GM18498 (cell line): ENCODE measurements at regions not wholly inside any gene's neighbourhood (a gene's known extent, or its start where the extent isn't known, plus 50 kb on each side); places are given as distances from the start of the nearest gene placed in this dataset.

ENCODE experiments used
- ATAC-seq: cut with Tn5 transposase; IDR thresholded peaks from one replicate; pipeline ENCODE4 v1.9.1; 2021; ENCODE audit warnings: mild to moderate bottlenecking, moderate library complexity; ENCODE audit not compliant: unreplicated experiment

DNA sequence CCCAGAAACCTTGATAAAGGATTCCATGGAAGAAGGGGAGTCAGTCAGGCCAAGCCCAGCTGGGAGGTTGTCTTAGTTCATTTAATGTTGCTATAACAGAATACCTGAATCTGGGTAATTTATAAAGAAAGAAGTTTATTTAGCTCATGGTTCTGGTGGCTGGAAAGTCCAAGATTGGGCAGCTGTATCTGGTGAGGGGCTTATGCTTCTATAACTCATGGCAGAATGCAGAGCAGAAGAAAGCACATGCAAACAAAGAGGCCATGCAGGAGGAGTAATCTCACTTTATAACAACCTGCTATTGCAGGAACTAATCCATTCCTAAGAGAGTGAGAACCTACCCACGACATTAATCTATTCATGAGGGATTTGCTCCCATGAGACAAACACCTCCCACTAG lies 54.2 kb upstream of the ANKRD1 start:
- no peak for ATAC-seq

DNA sequence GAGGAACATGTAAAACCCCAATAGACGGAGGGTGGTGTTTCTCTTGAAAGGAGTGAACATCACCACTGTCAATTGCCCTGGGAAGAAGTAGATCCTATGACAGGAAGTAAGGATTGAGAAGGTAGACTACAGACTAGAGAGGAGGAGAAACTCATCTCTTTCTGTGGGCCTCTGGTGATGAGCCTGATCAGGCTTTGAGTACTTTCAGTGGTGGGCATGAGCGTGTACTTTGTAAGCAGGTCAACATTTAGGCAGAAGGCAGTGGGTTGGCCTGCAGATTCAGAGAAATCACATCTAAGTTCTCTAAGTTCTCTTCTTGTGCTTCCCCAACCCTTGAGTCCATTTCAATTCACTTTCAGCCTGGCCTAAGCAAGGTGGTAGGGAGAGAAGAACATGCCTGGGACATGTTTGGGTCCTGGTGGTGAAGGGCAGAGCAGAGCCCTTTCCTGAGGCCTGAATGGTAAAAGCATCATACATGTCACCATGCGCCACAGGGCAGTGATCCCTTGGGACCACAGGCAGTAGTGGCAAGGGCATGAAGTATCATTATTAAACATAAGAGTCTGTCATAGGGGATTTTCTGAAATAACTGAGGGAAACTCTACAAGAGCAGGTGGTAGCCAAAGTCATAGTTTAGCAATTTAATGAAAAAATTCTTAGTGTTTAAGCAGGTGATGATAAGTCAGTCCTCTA lies 56.4 kb upstream of the ANKRD1 start:
- peak; percentile 81 for ATAC-seq

DNA sequence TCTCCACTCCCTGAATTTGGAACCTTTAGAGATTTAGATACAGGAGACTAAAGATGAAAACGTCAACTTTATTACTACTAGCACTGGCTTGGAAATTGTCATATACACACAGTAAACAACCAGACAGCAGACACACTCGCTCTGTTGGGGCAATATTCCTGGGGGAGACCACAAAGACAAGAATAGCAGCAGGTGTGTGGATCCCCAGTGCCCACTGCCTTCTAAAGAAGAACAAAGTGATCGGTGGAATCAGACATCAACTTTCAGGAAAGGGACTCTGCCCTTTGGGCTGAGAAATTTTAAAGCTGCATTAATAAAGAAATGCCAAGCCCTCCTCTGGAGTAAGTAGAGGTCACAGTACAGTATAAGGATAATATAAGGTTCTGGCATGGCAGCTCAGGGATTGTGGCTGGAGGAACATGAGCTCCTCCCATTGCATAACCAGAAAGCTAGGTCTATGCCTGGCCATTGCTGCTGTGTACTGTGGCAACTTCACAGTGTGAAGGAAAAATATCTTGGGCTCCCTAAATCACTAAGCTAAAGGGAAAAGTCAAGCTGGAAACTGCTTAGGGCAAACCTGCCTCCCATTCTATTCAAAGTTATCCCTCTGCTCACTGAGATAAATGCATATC lies 57.1 kb upstream of the ANKRD1 start:
- peak; percentile 20 for ATAC-seq

DNA sequence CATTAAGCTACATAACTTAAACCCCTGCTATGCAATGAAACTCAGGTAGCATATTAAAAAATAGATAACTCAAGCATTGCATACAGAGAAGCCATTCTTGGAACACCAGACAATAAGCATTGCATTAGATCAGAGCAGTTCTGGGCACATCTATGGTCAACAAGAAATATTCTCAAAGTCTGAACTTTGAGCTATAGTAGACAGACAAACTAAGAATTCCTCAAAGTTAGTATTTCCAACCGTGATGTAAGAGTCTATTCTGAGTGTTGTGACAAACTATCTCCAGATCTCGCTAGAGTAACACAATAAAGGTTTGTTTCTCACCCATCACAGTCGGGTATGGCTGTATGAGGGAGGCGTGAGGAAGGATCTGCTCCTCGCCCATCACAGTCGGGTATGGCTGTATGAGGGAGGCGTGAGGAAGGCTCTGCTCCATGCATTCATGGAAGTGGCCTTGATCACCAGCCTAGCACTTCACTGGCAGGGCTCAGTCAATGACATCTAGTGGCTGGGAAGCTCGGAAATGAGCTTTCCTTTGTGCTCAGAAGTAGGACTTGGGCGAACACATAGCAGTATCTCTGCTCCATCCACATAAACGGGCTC lies 61.6 kb upstream of the ANKRD1 start:
- ATAC-seq, result no peak

DNA sequence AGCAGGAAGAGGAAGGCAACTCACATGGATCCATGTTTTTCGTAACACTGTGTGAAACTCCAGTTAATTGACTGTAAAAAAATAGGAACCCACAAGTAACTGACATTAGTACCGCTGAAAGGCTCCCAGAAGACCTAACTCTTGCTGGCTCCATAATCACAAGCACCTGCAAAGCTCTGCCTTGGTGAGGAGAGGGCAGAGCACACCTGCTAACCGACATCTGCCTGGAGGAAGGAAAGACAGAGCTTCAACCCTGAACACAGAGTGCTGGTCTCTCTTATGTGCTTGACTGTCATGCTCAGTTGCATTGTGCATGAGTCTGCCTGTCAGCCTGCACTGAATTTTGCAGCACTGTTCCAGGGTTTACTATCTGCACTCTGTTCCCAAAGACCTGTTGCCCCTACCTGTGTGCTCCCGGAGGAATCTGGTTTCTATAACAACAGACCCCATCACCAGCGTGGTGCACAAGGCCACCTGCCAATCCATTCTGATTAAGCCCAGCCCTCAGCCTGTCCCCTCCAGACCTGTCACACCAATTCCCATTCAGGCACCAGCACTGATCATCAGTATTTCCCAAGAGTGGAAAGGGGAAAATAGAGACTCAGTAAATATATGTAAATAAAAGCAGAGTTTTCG lies 63.1 kb upstream of the ANKRD1 start:
- ATAC-seq, result no peak

DNA sequence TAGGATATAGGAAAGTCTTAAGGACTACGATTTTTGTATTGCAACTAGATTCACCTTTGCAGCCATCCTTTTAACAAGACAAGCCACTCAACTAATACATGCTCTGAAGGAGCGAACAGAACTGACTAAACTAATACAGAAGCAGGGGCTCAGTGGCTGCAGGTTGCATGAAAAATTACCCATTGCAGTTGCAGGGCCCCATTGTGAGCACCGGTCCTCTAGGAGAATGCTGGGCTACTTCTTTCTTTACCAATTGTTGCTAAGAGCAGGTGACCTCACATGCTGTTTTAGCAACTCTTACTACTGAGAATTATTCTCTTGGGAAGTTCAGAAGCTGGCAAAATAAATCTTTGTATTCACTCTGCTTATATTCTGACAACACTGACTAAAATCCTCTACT lies 64.0 kb upstream of the ANKRD1 start:
- ATAC-seq, result no peak

DNA sequence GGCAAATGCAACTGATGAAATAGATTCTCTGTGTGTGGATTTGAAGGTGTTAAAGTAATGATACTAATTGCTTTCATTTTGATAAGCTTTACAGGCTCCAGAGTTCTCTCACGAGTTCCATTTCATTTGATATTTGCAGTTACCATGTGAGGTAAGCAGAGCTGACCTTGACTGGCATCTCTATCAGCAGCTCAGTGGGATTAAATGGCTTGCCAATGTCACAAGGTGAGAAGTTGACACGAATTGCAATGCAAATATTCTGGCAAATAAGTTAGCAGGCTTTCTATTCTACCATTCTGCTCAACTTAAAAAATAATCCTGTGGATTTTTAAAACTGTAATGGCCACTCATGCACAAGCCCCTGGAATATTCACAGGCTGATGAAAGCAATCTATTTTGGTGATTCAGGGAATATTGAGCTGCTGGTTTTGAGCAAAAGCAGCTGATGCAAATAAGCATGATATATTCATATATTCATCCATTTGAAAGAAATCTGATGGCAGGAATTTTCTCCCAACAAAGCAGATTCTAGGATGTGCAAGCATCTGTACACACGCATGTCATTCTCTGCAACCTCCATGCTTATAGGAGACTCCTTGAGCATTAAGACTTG lies 64.5 kb upstream of the ANKRD1 start:
- no peak for ATAC-seq

DNA sequence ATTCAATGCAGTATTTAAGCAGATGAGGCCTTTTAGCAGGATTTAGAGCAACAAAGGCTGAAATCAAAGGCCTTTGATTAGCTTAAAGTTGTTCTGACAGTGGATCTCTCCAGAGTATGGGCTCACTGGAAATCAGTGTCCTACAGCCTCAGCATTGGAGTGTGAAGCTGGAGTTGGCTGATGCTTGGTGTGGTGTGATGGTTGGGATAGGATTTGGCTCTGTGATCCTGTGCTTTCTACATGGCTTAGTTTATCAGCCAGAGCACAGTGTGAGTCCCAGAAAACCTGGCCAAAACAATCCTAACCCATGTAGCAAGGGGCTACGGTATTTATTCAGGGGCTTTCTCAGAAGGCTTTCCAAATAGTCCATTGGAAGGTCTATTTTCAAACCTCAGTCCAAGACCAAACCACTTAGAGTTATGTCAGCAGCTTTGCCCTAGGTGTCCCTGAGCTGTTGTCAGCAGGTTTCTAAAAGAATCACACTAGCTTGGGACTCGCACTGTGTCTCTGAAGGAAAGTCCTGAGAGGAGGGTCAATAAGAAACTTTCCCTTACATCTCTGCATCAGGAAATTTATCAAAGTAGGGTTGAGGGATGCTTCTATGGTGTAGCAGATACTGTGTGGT lies 65.4 kb upstream of the ANKRD1 start:
- ATAC-seq, result no peak

DNA sequence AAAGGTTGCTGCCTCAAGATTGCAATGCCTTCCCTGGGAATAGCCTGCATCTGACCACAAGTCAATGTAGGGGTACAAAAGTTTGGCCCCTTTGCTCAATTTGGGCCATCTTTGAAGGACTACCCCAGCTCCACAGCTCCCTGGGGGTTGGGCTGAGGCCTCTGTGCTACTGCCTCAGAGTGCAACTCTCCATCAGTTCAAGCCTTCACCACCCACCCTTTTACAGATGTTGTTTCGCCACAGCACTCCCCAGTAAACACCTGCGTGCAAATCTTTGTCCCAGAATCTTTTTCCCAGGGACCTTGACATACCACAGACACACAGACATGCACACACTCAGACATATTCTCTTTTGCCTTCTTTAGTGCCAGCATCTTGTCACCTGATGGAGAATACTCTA lies 66.0 kb upstream of the ANKRD1 start:
- ATAC-seq, result no peak

DNA sequence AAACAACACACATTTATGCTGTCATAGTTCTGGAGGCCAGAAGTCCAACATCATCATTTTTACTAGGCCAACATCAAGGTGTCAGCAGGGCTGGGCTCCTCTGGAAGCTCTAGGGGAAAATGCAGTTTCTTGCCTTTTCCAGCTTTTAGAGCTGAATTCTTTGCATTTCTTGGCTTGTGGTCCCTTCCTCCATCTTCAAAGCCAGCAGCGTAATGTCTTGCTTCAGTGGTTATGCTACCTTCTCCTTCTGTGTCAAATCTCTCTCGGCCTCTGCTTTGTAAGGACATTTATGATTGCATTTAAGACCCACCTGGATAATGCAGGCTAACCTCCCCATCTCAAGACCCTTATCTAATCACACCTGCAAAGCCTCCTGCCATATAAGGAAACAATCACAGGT lies 66.5 kb upstream of the ANKRD1 start:
- no peak for ATAC-seq

DNA sequence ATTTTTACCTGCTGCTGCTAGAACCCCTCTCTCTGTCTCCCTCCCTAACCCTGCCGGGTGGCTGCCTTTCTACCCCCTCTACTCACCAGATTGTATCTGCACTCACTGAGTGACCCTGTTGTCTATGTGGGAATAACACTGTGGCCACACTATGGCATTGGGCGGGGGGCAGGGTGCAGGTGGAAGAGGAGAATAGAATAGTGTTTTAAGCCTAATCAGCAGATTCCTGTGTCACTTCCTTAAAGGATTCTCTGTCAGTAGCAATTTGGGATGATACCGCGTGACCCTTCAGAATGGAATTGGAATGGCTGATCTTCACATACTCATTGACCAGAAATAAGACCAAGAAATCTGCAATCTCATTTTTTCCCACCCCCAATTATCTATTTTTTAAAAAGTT lies 67.1 kb upstream of the ANKRD1 start:
- no peak for ATAC-seq

DNA sequence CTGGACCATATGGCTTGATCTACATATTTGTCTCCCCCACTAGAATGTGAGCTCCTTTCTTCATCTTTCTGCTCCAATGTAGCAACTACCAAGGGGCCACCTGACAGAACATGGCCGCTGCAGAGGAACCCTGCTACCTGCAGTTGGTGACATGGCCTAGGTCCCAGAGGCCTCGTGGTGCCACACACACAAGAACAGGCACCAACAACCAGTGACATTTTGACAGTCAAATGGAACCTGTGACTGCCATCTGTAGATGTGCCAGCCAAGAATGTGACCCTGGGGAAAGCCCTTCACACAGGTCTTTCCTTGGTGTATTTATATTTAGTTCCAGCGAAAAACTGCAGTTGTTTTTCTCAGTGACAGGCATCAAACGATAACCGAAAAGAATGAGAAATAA lies 67.9 kb upstream of the ANKRD1 start:
- no peak for ATAC-seq

DNA sequence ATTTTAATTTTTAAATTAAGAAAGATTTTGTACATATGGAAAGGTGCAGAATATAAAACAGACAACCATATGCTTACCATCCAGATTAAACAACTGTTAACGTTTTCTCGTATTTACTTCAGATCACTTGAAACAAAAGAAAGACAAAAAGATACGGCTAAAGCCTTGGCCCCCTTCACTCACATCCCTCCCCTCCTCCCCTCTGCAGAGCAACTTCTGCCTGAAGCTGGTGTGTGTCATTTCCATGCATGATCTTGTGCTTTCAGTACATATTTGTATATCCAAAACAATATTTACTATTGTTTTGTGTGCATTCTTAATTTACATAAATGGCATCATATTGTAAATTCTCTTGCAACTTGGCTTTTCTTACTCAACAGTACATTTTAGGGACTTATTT lies 68.5 kb upstream of the ANKRD1 start:
- ATAC-seq, result no peak

DNA sequence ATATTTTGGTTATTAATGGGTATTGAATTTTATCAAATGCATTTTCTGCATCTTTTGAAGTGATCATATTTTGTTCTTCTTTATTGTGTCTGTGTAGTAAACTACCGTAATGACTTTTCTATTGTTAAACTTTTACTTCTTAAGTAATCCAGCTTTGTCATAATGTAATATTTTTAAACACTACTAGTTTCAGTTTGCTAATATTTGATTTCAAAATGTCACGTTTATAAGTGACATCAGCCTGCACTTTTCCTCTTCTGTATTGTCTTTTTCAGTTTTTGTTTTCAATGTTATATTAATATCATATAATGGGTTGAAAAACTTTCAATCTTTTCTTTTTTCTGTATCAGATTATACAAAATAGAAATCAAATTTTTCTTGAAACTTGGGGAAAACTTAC lies 71.6 kb upstream of the ANKRD1 start:
- no peak for ATAC-seq

DNA sequence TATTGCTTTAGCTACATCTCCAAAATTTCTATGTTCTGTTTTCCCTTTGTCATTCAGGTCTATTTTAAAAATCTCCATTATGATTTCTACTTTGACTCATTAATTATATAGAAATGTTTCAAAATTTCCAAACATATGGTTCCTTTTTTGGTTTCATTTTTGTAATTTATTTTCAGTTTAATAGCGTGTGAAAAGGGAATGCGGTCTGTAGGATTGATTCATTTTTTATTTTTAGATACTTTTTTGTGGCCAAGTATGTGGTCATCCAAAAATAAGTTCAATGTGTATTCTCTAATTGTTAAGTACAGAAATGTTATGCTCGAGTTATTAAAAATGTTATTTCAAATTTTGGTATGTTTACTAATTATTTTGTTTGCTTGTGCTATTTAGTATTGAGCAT lies 72.5 kb upstream of the ANKRD1 start:
- ATAC-seq, result peak; percentile 38

DNA sequence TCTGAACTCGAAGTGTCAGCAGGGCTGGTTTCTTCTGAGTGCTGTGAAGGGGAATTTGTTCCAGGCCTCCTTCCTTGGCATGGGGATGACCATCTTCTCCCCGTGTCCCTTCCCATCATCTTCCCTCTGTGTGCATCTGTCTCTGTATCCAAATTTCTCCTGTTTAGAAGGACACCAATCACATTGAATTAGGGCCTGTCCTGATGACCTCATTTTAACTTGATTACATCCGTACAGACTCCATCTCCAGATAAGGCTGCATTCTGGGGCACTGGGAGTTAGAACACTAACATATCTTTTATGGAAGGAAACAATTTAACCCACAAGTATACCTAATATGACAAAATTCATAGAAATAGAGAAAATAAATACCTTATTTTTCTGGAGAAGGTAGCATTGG lies 76.8 kb upstream of the ANKRD1 start:
- no peak for ATAC-seq

DNA sequence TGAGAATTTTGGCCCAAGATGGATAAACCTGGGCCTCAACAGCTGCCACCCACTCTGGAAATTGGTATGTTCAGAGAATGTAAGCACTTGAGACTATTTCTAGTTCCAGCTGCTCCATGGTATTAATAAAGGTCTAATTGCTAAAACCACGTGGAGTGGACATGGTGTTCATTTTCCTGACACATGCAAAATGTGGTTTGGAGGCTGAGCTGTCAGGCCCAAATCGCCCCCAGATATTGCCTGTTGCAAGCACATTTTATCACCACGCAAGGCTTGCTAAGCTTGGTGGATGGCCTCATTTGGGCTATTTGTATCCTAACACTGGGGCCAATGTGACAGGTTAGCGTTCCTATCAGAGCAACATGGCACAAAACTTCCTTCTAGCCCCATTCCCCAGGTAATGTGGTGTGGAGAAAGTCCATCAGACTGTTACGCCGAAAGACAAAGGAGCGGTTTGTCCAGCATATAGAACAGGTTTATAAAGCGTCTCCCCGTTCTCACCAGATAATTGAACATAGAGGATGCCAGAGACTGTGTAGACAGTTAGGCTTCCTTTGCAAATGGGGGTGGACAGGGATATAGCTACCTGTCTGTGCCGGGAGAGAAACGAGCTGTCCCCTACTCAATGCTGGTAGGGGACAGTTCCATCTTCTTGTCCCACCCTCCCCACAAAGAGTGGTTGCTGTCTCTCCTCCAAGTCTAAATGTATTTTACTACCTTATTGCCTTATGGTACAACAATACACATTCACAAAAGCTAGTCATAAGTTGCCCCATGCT lies 78.0 kb upstream of the ANKRD1 start:
- peak; percentile 14 for ATAC-seq

DNA sequence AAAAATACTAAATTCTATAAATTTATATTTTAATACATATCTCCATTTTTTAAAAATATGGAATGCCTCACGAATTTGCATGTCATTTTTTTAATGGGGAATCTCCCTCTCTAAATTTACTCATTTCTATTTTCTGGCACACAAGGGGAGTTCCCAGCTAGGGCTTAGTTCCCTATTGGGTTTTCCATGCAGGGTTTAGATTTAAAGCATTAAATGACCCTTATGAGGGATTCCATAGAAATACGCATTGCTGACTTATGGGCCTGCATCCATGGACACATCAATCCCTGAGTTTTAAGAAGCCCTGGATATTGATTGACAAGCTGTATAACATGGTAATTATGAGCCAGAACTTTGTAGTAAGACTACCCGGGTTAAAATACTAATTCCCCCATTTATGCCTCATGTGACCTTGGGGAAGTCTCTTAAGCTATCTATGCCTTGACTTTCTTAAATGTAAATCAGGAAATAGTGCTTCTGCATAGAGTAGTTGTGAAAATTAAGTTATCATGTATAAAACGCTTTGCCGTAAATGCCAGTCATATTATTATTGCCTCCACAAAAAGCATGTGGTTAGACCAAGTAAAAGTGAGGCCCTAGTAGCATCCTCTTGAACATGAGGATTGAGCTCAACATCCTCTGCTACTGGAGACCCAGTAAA lies 78.8 kb upstream of the ANKRD1 start:
- peak; percentile 52 for ATAC-seq

DNA sequence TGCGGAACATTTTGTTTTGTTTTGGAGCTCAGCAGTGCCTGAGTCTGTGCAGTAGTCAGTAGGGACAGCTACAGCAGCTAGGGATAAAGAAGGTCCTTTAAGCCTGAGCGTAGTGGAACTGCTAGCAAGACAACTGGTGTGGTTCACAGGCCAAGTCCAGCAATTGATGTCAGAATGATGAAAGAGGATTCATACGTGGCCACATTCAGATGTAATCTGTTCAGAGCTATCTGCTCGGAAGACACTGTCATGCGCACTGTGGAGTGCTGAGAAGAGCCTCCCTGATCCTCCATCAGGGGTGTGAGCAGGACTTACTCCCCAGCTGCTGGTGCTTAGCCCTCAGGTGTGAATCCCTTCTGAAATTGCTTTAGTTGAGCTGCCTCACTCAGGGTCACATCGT lies 79.6 kb upstream of the ANKRD1 start:
- no peak for ATAC-seq

DNA sequence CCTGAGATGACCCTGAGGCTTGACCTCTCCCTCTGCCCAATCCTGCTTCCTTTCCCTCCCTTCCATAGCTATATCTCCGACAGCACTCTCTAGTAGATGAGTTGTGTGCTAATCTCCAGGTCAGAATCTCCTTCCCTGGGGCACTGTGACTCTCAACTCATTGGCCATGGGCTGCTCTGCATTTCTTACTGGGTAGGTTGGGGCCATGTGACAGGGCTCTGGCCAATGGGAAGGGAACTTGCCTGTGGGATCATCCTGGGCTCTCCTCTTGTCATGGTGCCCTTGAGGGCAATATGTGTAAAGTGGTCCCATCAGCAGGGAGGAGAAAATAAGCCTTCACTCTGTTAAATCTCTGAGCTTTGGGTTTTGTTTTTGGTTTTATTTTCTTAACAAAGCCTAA lies 80.1 kb upstream of the ANKRD1 start:
- ATAC-seq, result no peak
